NOMO-1 treated with dmso at 0.1 percent for 144 hours (cell line): ENCODE measurements at regions not wholly inside any gene's neighbourhood (a gene's known extent, or its start where the extent isn't known, plus 50 kb on each side); places are given as distances from the start of the nearest gene placed in this dataset.
"Not testable (repeated sequence)": the region's sequence is repeated elsewhere in the genome, so short reads cannot be mapped to it uniquely, and the experiment has no call there.

Experiments used
- DNase-seq: peaks from one replicate; lab custom pipeline; 2025; ENCODE audit not compliant: unreplicated experiment; lab: John Stamatoyannopoulos, UW

GRCh38 chr7:68125168-68125567 lies 1128.5 kb downstream of the TYW1 start:
- no peak for DNase-seq

GRCh38 chr7:68133045-68133444 lies 1136.4 kb downstream of the TYW1 start:
- no peak for DNase-seq

- DNase-seq = no peak
Observed at GRCh38 chr7:68143345-68143744, 1146.7 kb downstream of the TYW1 start.

GRCh38 chr7:68146983-68147382 lies 1150.3 kb downstream of the TYW1 start:
- no peak for DNase-seq

- DNase-seq = no peak
Observed at GRCh38 chr7:68147614-68148238, 1151.1 kb downstream of the TYW1 start.

GRCh38 chr7:68148440-68148839 lies 1151.8 kb downstream of the TYW1 start:
- no peak for DNase-seq

- DNase-seq = no peak
Observed at GRCh38 chr7:68152205-68152604, 1155.6 kb downstream of the TYW1 start.

- no peak for DNase-seq
Observed at GRCh38 chr7:68155676-68156075, 1159.0 kb downstream of the TYW1 start.

- DNase-seq = no peak
Observed at GRCh38 chr7:68158686-68159295, 1162.2 kb downstream of the TYW1 start.

- DNase-seq = no peak
Observed at GRCh38 chr7:68162712-68163111, 1166.1 kb downstream of the TYW1 start.

- DNase-seq = no peak
Observed at GRCh38 chr7:68166525-68166924, 1169.9 kb downstream of the TYW1 start.

GRCh38 chr7:68173513-68173912 lies 1176.9 kb downstream of the TYW1 start:
- no peak for DNase-seq

GRCh38 chr7:68176974-68177373 lies 1180.3 kb downstream of the TYW1 start:
- DNase-seq = peak; percentile 6

GRCh38 chr7:68180761-68181160 lies 1184.1 kb downstream of the TYW1 start:
- DNase-seq = no peak

GRCh38 chr7:68183176-68183575 lies 1186.5 kb downstream of the TYW1 start:
- DNase-seq = no peak

- DNase-seq = no peak
Observed at GRCh38 chr7:68185631-68186456, 1189.2 kb downstream of the TYW1 start.

GRCh38 chr7:68187532-68187931 lies 1190.9 kb downstream of the TYW1 start:
- no peak for DNase-seq

- DNase-seq = no peak
Observed at GRCh38 chr7:68192941-68193340, 1196.3 kb downstream of the TYW1 start.

- DNase-seq = not testable (repeated sequence)
Observed at GRCh38 chr7:68195642-68196041, 1199.0 kb downstream of the TYW1 start.

- DNase-seq = no peak
Observed at GRCh38 chr7:68200051-68200670, 1203.5 kb downstream of the TYW1 start.

GRCh38 chr7:68203251-68203650 lies 1206.6 kb downstream of the TYW1 start:
- no peak for DNase-seq

- DNase-seq = no peak
Observed at GRCh38 chr7:68205826-68206225, 1209.2 kb downstream of the TYW1 start.
